BE2C (cell line): ENCODE measurements at regions not wholly inside any gene's neighbourhood (a gene's known extent, or its start where the extent isn't known, plus 50 kb on each side); places are given as distances from the start of the nearest gene placed in this dataset.

Experiments
- DNase-seq: peaks from one replicate; pipeline ENCODE4 v3.0.0-alpha.2; 2020
- H3K27me3 ChIP-seq: fragments of 250-450 bp; sonication (Bioruptor Pico); 2 replicates; pipeline ENCODE4 v1.5.1; 2020; ENCODE audit warnings: mild to moderate bottlenecking
- H3K36me3 ChIP-seq: fragments of 250-450 bp; sonication (Bioruptor Pico); 2 replicates; pipeline ENCODE4 v1.5.1; 2020; ENCODE audit warnings: mild to moderate bottlenecking
- H3K4me1 ChIP-seq: fragments of 250-450 bp; sonication (Bioruptor Pico); 2 replicates; pipeline ENCODE4 v1.5.1; 2020
- H3K4me3 ChIP-seq: 2 replicates; pipeline ENCODE4 v1.5.1; 2011; ENCODE audit warnings: low read depth, low read length
- H3K9me3 ChIP-seq: fragments of 250-450 bp; sonication (Bioruptor Pico); 2 replicates; pipeline ENCODE4 v1.5.1; 2020
- CTCF ChIP-seq: IDR thresholded peaks from 2 replicates; pipeline ENCODE4 v1.5.1; 2012; ENCODE audit warnings: mild to moderate bottlenecking, low read depth, low read length

GRCh38 chr3:24830230-24831152, 335.8 kb upstream of the THRB start:
- Histone ChIP-seq H3K4me1 (no peaks in the 10 kb centered on the region), H3K36me3 (no peaks in the 10 kb centered on the region), H3K27me3 (peaks cover 5% of the 10 kb centered on the region), H3K9me3 (no peaks in the 10 kb centered on the region), H3K4me3 (no peak overlapping the region)
- TF ChIP-seq CTCF = no peak
- DNase-seq = peak; percentile 12

- Histone ChIP-seq H3K4me1 (no peaks in the 10 kb centered on the region), H3K4me3 (no peak overlapping the region), H3K9me3 (no peaks in the 10 kb centered on the region), H3K27me3 (peaks cover 5% of the 10 kb centered on the region), H3K36me3 (no peaks in the 10 kb centered on the region)
- TF ChIP-seq CTCF = no peak
- no peak for DNase-seq
Observed at GRCh38 chr3:24831221-24831620, 336.6 kb upstream of the THRB start.

- no peak for DNase-seq
- Histone ChIP-seq H3K27me3 (peaks cover 5% of the 10 kb centered on the region), H3K4me1 (no peaks in the 10 kb centered on the region), H3K36me3 (no peaks in the 10 kb centered on the region), H3K9me3 (no peaks in the 10 kb centered on the region), H3K4me3 (no peak overlapping the region)
- no peak for TF ChIP-seq CTCF
Observed at GRCh38 chr3:24832891-24833290, 338.2 kb upstream of the THRB start.

- DNase-seq = no peak
- H3K9me3 ChIP-seq = no peaks in the 10 kb centered on the region
Observed at GRCh38 chr3:24834442-24834841, 339.8 kb upstream of the THRB start.

GRCh38 chr3:24835510-24835909, 340.9 kb upstream of the THRB start:
- Histone ChIP-seq H3K4me1 (no peaks in the 10 kb centered on the region), H3K9me3 (no peaks in the 10 kb centered on the region), H3K4me3 (no peak overlapping the region), H3K36me3 (no peaks in the 10 kb centered on the region), H3K27me3 (no peaks in the 10 kb centered on the region)
- DNase-seq = no peak
- no peak for TF ChIP-seq CTCF

More at GRCh38 chr3:24834442-24834841, 339.8 kb upstream of the THRB start:
- Histone ChIP-seq H3K4me3 (no peak overlapping the region), H3K36me3 (no peaks in the 10 kb centered on the region), H3K4me1 (no peaks in the 10 kb centered on the region), H3K27me3 (peaks cover 5% of the 10 kb centered on the region)
- TF ChIP-seq CTCF = no peak

- no peak for TF ChIP-seq CTCF
- H3K4me3 ChIP-seq = no peak overlapping the region
- no peaks in the 10 kb centered on the region for H3K4me1 ChIP-seq
- H3K9me3 ChIP-seq = no peaks in the 10 kb centered on the region
- no peaks in the 10 kb centered on the region for H3K36me3 ChIP-seq
- H3K27me3 ChIP-seq = no peaks in the 10 kb centered on the region
- DNase-seq = no peak
Observed at GRCh38 chr3:24837601-24838000, 343.0 kb upstream of the THRB start.
